CD4-positive, alpha-beta memory T cell (primary cell): ENCODE measurements at regions not wholly inside any gene's neighbourhood (a gene's known extent, or its start where the extent isn't known, plus 50 kb on each side); places are given as distances from the start of the nearest gene placed in this dataset.

Source experiments
- CTCF ChIA-PET: fragments of 350-600 bp; sonication (Branson Sonifier 250); formaldehyde crosslinking; loops from one replicate; lab custom pipeline; 2021; ENCODE audit warnings: inconsistent platforms; ENCODE audit not compliant: partially characterized antibody; lab: Charles Lee
- POLR2A ChIA-PET: fragments of 350-600 bp; sonication (Branson Sonifier 250); formaldehyde crosslinking; loops from one replicate; lab custom pipeline; 2021; ENCODE audit not compliant: partially characterized antibody; lab: Charles Lee
- DNase-seq, 5 donors: peaks; one replicate each; pipeline versions ENCODE4 v3.0.0 to v3.0.0-alpha.2; 2020 to 2022; ENCODE audit warnings: mixed read lengths in 1 of 5
- H3K27ac ChIP-seq: one replicate; pipeline ENCODE4 v1.7.0; 2013; ENCODE audit warnings: low read depth, low read length
- H3K27me3 ChIP-seq: 2 replicates; pipeline ENCODE4 v1.7.0; 2013; ENCODE audit warnings: mild to moderate bottlenecking, low read length, moderate library complexity; ENCODE audit not compliant: insufficient read depth
- H3K36me3 ChIP-seq: 2 replicates; pipeline ENCODE4 v1.7.0; 2013; ENCODE audit warnings: mild to moderate bottlenecking, low read length, moderate library complexity; ENCODE audit not compliant: insufficient read depth
- H3K4me1 ChIP-seq: 2 replicates; pipeline ENCODE4 v1.7.0; 2013; ENCODE audit warnings: mild to moderate bottlenecking, low read length, moderate library complexity; ENCODE audit not compliant: insufficient read depth
- H3K4me3 ChIP-seq, 2 donors: one replicate each; pipeline ENCODE4 v1.7.0; 2013; ENCODE audit warnings: low read length in 2 of 2, mild to moderate bottlenecking in 1 of 2
- H3K9me3 ChIP-seq, 2 donors: one replicate each; pipeline ENCODE4 v1.7.0; 2013; ENCODE audit warnings: low read length in 2 of 2, control low read depth in 1 of 2; ENCODE audit not compliant: control insufficient read depth in 1 of 2
- H3K27ac Mint-ChIP-seq, 7 donors: one replicate each; pipeline ENCODE4 v1.8.0; 2020 to 2021; ENCODE audit warnings: mixed read lengths in 7 of 7, mild to moderate bottlenecking in 6 of 7, inconsistent platforms in 3 of 7, moderate library complexity in 3 of 7
- H3K27me3 Mint-ChIP-seq, 2 donors: one replicate each; pipeline ENCODE4 v1.8.0; 2020 to 2021; ENCODE audit warnings: mixed read lengths in 2 of 2
- H3K36me3 Mint-ChIP-seq, 2 donors: one replicate each; pipeline ENCODE4 v1.8.0; 2020 to 2021; ENCODE audit warnings: mixed read lengths in 2 of 2, inconsistent platforms in 1 of 2, mild to moderate bottlenecking in 1 of 2
- H3K4me1 Mint-ChIP-seq, 4 donors: one replicate each; pipeline ENCODE4 v1.8.0; 2020 to 2021; ENCODE audit warnings: mixed read lengths in 4 of 4, mild to moderate bottlenecking in 1 of 4
- H3K4me3 Mint-ChIP-seq, 8 donors: one replicate each; pipeline ENCODE4 v1.8.0; 2020 to 2021; ENCODE audit warnings: mixed read lengths in 8 of 8, mild to moderate bottlenecking in 7 of 8, moderate library complexity in 6 of 8, inconsistent platforms in 3 of 8
- H3K9me3 Mint-ChIP-seq, 8 donors: one replicate each; pipeline ENCODE4 v1.8.0; 2020 to 2021; ENCODE audit warnings: mixed read lengths in 8 of 8, mild to moderate bottlenecking in 5 of 8, inconsistent platforms in 3 of 8, moderate library complexity in 1 of 8
- intact Hi-C: fragments of 100-400 bp; cut with micrococcal nuclease; formaldehyde crosslinking; loops from one replicate; pipeline ENCODE4 v1.15.1; 2023

DNA sequence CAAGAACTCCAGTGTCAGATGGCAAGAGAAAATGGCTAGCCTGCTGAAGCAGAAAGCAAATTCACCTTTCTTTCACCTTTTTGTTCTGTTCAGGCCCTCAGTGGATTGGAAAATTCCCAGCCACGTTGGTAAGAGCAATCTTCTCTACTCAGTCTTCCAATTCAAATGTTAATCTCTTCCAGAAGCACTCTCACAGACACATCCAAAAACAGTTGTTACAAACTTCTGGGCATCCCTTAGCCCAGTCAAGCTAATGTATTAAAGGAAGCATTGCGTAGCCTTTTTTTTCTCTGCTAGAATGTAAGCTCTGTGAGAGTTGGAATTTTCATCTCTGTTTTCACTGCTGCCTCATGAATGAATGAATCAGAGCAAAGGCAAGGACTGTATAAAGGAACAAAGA lies 109.2 kb upstream of the ROBO2 start:
- Histone ChIP-seq H3K27me3 (no peaks in the 10 kb centered on the region), H3K9me3 (peaks cover 0 to 3% of the 10 kb centered on the region in 2 donors), H3K36me3 (no peaks in the 10 kb centered on the region), H3K4me1 (no peaks in the 10 kb centered on the region), H3K4me3 (no peak overlapping the region), H3K27ac (no peak overlapping the region)
- ChIA-PET CTCF (no interaction called here), POLR2A (no interaction called here)
- Mint-ChIP-seq H3K27ac (no peak overlapping the region), H3K4me3 (no peak overlapping the region), H3K36me3 (no peaks in the 10 kb centered on the region), H3K27me3 (no peaks in the 10 kb centered on the region), H3K4me1 (no peaks in the 10 kb centered on the region), H3K9me3 (peaks cover 0 to 28% (median 12%) of the 10 kb centered on the region in 8 donors)
- intact Hi-C loops, result no loop called here
- DNase-seq, result no peak

- CTCF ChIA-PET, result no interaction called here
- no peaks in the 10 kb centered on the region for H3K36me3 ChIP-seq
- no peak overlapping the region for H3K4me3 Mint-ChIP-seq
- H3K27ac Mint-ChIP-seq, result no peak overlapping the region
- H3K27ac ChIP-seq, result no peak overlapping the region
- DNase-seq, result no peak
- no peaks in the 10 kb centered on the region for H3K36me3 Mint-ChIP-seq
- intact Hi-C loops, result no loop called here
- H3K27me3 ChIP-seq, result no peaks in the 10 kb centered on the region
- no peaks in the 10 kb centered on the region for H3K9me3 ChIP-seq
- no peaks in the 10 kb centered on the region for H3K27me3 Mint-ChIP-seq
- no peak overlapping the region for H3K4me3 ChIP-seq
- H3K9me3 Mint-ChIP-seq, result peaks cover 0 to 19% (median 8%) of the 10 kb centered on the region in 8 donors
- POLR2A ChIA-PET, result no interaction called here
- H3K4me1 Mint-ChIP-seq, result no peaks in the 10 kb centered on the region
- no peaks in the 10 kb centered on the region for H3K4me1 ChIP-seq
Observed at GRCh38 chr3:76933245-76933644, 106.7 kb upstream of the ROBO2 start.

GRCh38 chr3:76938962-76939361 lies 100.9 kb upstream of the ROBO2 start:
- intact Hi-C loops, result no loop called here
- no peaks in the 10 kb centered on the region for H3K27me3 Mint-ChIP-seq
- POLR2A ChIA-PET, result no interaction called here

DNA sequence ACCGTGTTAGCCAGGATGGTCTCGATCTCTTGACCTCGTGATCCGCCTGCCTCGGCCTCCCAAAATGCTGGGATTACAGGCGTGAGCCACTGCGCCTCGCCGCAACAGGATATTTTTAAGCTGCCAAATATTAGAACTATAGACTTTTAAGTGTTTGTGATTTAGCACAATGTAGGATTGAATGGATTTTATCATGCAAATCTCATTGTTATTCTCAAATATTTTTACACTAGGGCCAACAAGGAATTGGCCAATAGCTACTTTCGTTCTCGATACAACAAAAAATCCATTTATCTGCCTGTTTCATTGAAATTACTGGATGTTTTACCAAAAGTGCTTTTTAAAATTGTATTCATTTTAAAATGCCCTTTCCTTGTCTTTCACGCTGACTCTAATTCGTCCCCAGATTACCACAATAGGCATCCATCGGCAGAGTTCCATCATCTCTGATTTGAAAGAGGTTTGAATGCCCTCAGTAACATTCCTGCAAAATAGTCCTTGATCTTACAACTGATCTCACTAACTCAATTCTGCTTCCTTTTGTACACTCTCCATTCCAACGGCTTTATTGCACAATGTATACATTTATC lies 99.6 kb upstream of the ROBO2 start:
- Histone ChIP-seq H3K36me3 (no peaks in the 10 kb centered on the region), H3K4me1 (no peaks in the 10 kb centered on the region), H3K27me3 (no peaks in the 10 kb centered on the region), H3K9me3 (no peaks in the 10 kb centered on the region), H3K4me3 (no peak overlapping the region), H3K27ac (no peak overlapping the region)
- CTCF ChIA-PET, result no interaction called here
- no peak for DNase-seq
- peaks cover 2 to 19% (median 5%) of the 10 kb centered on the region in 8 donors for H3K9me3 Mint-ChIP-seq
- intact Hi-C loops, result no loop called here
- no peaks in the 10 kb centered on the region for H3K36me3 Mint-ChIP-seq
- no peaks in the 10 kb centered on the region for H3K27me3 Mint-ChIP-seq
- H3K4me1 Mint-ChIP-seq, result no peaks in the 10 kb centered on the region
- no peak overlapping the region for H3K4me3 Mint-ChIP-seq
- POLR2A ChIA-PET, result no interaction called here
- H3K27ac Mint-ChIP-seq, result no peak overlapping the region

More at GRCh38 chr3:76938962-76939361, 100.9 kb upstream of the ROBO2 start:
- no peak for DNase-seq
- no peaks in the 10 kb centered on the region for H3K36me3 Mint-ChIP-seq
- no peaks in the 10 kb centered on the region for H3K36me3 ChIP-seq
- peaks cover 2 to 24% (median 6%) of the 10 kb centered on the region in 8 donors for H3K9me3 Mint-ChIP-seq
- no peak overlapping the region for H3K27ac ChIP-seq
- H3K4me1 Mint-ChIP-seq, result no peaks in the 10 kb centered on the region
- no peaks in the 10 kb centered on the region for H3K4me1 ChIP-seq
- H3K27me3 ChIP-seq, result no peaks in the 10 kb centered on the region
- H3K9me3 ChIP-seq, result no peaks in the 10 kb centered on the region
- H3K27ac Mint-ChIP-seq, result no peak overlapping the region
- no peak overlapping the region for H3K4me3 Mint-ChIP-seq
- CTCF ChIA-PET, result no interaction called here
- H3K4me3 ChIP-seq, result no peak overlapping the region

- ChIA-PET POLR2A (no interaction called here), CTCF (no interaction called here)
- Histone ChIP-seq H3K27ac (no peak overlapping the region), H3K9me3 (no peaks in the 10 kb centered on the region), H3K4me3 (no peak overlapping the region), H3K4me1 (no peaks in the 10 kb centered on the region), H3K36me3 (no peaks in the 10 kb centered on the region), H3K27me3 (no peaks in the 10 kb centered on the region)
- H3K36me3 Mint-ChIP-seq, result no peaks in the 10 kb centered on the region
- H3K27ac Mint-ChIP-seq, result no peak overlapping the region
- no peak overlapping the region for H3K4me3 Mint-ChIP-seq
- H3K4me1 Mint-ChIP-seq, result no peaks in the 10 kb centered on the region
- H3K27me3 Mint-ChIP-seq, result no peaks in the 10 kb centered on the region
- H3K9me3 Mint-ChIP-seq, result peaks cover 4 to 21% (median 7%) of the 10 kb centered on the region in 8 donors
- intact Hi-C loops, result no loop called here
- no peak for DNase-seq
Observed at GRCh38 chr3:76941376-76941775, 98.5 kb upstream of the ROBO2 start.

- Histone ChIP-seq H3K4me1 (no peaks in the 10 kb centered on the region), H3K27ac (no peak overlapping the region), H3K4me3 (no peak overlapping the region), H3K9me3 (no peaks in the 10 kb centered on the region), H3K36me3 (no peaks in the 10 kb centered on the region), H3K27me3 (no peaks in the 10 kb centered on the region)
- intact Hi-C loops, result no loop called here
- ChIA-PET POLR2A (no interaction called here), CTCF (no interaction called here)
- H3K4me1 Mint-ChIP-seq, result no peaks in the 10 kb centered on the region
- H3K27ac Mint-ChIP-seq, result no peak overlapping the region
- H3K36me3 Mint-ChIP-seq, result no peaks in the 10 kb centered on the region
- H3K27me3 Mint-ChIP-seq, result no peaks in the 10 kb centered on the region
- DNase-seq, result no peak
- peaks cover 4 to 24% (median 9%) of the 10 kb centered on the region in 8 donors for H3K9me3 Mint-ChIP-seq
- no peak overlapping the region for H3K4me3 Mint-ChIP-seq
Observed at GRCh38 chr3:76942101-76942500, 97.8 kb upstream of the ROBO2 start.

GRCh38 chr3:76943058-76943457 lies 96.8 kb upstream of the ROBO2 start:
- no peaks in the 10 kb centered on the region for H3K36me3 ChIP-seq
- intact Hi-C loops, result no loop called here
- H3K9me3 Mint-ChIP-seq, result peaks cover 4 to 23% (median 11%) of the 10 kb centered on the region in 8 donors
- no peak overlapping the region for H3K27ac ChIP-seq
- no peaks in the 10 kb centered on the region for H3K27me3 Mint-ChIP-seq
- ChIA-PET POLR2A (no interaction called here), CTCF (interaction anchor here (1.1 kb wide), 1 partner anchor 16 kb away, joined by 5 read pairs; no protein-coding TSS in a partner anchor)
- no peaks in the 10 kb centered on the region for H3K4me1 ChIP-seq
- H3K4me3 Mint-ChIP-seq, result no peak overlapping the region
- no peaks in the 10 kb centered on the region for H3K4me1 Mint-ChIP-seq
- H3K9me3 ChIP-seq, result peaks cover 0 to 3% of the 10 kb centered on the region in 2 donors
- no peak overlapping the region for H3K4me3 ChIP-seq
- H3K27ac Mint-ChIP-seq, result no peak overlapping the region
- no peaks in the 10 kb centered on the region for H3K36me3 Mint-ChIP-seq
- no peaks in the 10 kb centered on the region for H3K27me3 ChIP-seq
- DNase-seq, result no peak
